Activated T-cell treated with anti-CD3 and anti-CD28 coated beads for 4 hours (primary cell): ENCODE measurements at regions not wholly inside any gene's neighbourhood (a gene's known extent, or its start where the extent isn't known, plus 50 kb on each side); places are given as distances from the start of the nearest gene placed in this dataset.

Source experiments
- DNase-seq: peaks from one replicate; pipeline ENCODE4 v3.0.0-alpha.2; 2020

DNA sequence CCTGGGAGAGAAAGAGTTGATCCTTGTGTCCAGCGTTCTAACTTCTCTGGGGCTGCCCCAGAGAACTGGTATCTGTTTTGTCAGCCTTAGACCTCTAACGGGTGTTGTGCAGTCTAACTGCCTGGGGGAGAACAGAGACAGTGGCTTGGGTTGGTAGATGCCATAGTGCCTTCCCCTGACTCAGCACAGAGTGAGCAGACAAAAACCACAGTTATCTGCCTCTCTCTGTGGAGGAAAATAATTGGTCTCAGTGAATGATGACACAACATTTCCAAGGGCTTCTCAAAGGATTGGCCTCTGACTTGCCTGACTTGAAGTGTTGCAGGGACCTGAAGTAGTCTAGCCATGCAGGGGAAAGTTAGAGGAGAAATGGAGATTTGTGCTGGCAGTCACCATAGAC, 226.2 kb upstream of the MAN1A1 start:
- DNase-seq, result no peak

DNA sequence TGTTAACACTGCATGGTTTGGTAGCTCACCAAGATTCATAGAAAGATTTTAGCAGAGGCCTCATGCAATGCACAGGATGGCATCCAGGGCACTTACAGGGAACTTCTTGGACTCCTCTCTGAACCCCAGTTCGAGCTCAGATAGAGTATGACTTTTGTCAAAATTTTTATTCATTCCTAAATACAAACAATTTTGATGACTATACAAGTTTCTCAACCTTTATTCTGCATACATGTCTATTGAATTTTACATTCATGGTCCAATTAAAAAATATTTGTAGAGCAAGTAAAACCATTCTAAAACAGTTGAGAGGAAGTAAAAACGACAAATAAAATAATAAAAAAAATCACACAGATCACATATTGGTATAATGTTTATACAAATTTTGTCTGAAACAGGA, 219.0 kb upstream of the MAN1A1 start:
- DNase-seq, result no peak

DNA sequence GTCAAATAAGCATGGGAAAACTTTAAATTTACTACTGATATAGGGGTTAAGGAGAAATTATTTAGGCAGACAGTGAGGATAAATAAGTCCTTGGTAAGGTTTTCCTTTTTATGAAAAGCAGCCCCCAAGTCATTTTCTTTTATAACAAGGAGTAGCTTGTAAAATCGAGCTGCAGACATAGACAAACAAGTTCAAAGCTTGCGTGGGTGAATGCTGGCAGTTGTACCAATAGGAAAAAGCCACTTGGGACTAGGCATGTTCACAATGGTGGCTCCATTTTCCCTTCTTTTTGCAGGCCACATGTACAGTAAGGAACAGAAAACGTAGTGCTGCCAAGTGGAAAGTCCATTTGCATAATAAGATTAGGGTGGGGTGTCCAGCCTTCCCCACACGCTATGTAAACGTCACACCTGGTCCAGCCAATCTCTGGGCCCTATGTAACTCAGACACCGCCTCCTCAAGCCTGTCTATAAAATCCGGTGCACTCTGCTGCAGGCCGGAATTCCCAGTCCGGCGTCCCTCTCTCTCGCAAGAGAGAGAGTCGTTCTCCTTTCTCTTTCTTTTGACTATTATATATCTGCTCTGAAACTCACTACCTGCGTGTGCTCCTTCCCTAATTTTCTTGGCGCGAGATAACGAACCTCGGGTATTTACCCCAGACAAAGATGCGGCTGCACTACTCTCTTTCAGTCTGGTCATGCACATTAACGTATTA, 217.1 kb upstream of the MAN1A1 start:
- DNase-seq, result no peak

DNA sequence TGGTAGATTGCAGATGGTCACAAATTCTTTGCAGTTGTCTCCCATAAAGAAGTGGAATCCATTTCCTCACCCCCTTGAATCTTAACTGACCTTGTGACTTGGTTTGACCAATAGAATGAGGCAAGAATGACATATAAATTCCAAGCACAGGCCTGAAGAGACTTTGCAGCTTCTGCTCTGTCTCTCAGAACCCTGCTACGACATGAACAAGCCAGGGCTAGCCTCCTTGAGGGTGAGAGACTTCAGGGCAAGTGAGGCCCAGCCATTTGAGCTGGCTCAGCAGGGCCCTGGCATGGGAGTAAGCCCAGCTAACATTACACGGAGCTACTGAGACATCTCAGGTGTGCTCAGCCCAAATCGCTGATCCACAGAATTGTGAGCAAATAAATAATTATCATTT, 216.3 kb upstream of the MAN1A1 start:
- DNase-seq, result no peak

DNA sequence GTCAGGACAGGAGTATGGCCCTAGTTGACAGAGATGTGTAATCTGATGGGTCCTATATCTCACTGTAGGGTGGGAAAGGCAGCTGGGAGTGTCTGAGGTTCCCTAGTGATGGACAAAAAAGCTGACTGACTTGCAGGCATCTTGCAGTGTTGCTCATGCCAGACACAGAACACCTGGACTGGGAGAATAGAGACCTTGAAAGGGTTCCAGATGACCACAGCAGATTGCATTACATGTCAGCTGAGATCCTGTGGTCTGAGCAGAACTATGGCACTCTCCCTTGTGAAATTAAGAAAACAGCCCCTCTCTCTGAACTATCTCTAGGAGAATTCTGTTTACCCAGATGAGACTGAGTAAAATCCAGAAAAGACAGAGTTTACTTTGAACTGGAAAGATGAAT, 212.6 kb upstream of the MAN1A1 start:
- DNase-seq, result no peak

DNA sequence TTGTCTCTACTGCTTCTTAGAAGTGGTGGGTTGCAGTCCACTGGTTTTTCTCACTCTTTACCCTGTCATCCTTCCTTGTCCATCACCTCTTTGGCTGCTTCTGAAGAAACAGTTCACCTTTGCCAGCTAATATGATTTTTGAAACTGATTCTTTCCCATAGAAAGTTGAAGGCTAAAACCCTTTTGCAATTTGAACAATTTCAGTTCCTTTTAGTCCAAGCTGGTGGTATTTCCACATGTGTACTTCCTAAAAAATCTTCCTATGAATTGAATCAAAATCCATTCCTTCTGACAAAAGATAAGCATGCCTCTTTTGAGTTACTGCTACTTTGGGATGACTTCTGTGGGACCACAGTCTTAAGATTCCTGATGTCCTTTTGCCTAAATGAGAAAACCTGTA, 210.0 kb upstream of the MAN1A1 start:
- DNase-seq, result no peak

DNA sequence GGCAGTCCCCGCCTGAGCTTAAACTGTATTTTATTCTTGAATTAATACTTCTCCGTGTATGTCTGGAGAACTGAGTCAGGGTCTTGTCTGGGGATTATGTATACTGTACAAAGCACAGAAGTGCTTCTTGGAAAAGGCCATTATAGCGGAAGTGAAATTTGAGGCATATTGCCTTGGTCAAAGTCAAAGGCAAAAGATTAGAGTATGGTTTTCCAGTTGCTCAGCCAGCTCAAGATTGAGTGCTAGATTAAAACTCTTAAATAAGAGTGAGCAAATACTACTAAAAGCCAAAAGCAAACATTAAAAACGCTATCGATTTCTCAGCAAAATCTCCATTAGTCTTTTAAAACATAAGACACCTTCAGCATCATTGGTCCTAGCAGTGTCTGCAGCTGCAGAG, 207.7 kb upstream of the MAN1A1 start:
- DNase-seq, result no peak

DNA sequence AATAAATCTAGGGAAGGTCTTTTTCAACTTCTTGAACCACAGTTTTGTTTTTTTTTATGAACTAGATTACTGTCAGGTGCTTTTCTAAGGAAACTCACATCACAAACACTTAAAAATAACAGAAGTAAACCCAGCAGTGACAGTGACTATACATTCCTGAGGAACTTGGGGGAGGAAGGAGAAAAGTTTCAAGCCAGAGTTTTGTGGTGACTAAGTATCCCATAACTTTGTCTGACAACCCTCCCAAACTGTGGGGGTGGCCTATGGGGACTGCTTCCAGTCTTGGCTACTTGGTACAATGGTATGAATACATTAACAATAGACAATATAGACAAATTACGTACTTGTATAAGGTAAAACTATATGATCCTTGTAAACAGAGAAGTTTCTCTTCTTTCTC, 202.5 kb upstream of the MAN1A1 start:
- no peak for DNase-seq

DNA sequence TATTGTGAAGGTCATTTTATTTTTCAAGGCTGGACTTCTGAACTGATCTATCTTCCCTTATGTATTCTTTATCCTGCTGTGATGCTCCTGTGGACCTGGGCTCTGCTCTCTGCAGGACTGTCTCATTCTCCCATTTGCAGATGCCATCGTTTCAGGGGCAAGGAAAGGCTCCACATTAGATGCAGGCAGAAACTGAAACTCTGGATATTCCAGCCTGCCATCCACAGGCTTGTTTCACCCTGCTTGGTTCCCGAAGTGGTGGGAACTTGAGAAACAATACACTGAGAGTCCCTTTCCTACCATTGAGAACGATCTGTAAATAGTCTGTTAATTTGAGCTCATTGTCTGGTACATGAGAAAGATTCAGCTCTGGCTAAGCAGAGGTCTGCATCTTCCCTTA, 197.5 kb upstream of the MAN1A1 start:
- DNase-seq, result no peak

DNA sequence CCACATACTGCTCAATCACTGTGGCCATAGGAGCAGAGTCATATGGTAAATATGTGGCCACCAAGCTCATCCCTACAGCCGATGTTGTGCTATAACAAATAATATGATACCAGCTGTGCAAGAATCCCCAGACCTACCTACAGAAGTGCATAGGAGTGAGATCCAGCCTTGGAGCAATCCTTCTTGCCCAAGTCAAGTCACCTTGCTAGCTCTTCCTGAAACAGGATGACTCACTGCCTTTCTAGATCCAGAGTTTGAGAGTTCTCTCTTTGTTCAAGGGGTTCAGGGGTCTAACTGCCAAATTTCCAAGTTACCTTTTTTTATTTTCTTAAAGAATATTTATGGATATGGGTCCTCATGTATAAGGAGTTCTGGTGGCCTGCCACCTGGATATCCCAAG, 195.7 kb upstream of the MAN1A1 start:
- no peak for DNase-seq

DNA sequence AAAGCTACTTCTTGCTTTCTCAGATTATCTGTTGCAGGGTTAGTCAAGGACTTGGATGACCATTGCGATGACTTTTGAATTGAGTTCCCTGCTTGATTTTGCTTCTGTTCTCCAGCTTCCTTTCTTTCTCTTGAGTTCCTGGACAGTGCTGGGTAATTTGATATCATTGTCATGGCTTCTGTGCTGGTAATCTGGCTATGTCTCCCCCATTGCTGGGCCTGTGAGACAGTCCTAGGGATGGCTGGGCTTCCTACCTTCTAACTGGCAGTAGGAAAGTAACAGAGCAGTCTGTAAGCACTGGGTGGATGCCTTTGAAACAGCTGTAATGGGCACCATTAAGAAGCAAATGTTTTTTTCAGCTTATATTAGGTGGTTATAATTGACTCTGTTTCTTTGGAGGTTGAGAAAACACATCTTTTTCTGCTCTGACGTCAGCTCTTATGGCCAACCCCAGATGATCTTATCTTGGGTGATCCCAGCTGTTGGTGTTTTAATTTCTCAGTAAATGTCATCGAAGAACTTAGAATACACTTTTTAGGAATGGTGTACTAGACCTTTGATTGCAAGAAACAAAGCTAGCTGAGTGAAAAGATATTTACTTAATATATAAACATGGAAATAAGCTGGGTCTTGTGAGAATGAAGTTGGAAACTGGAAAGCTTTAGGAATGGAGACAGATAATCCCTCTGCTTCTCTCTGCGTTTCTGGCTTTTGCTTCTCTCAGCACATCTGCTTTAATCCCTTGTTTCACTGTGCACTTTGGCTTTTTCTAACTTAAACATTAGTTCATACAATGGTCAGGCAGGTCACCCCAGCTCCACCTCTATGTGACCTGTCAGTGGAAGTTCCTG, 195.0 kb upstream of the MAN1A1 start:
- no peak for DNase-seq

DNA sequence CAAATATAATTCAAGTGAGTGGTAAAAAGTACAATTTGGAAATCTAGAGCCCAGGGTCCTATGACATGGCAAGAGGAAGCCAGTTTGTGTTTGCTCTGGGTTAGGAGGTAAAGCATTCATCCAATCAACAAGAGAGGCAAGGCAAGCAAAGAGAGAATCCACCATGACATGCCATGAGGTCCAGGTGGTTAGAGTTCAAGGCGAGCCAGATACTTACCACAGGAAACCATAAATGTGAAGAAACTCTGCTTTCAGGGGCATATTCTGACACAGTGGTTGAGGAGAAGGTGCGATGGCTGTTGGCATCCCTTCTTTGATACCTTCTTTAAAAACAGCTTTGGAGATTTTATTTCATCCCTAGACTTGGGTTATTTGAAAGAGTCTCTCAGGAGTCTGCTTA, 193.8 kb upstream of the MAN1A1 start:
- DNase-seq, result no peak

DNA sequence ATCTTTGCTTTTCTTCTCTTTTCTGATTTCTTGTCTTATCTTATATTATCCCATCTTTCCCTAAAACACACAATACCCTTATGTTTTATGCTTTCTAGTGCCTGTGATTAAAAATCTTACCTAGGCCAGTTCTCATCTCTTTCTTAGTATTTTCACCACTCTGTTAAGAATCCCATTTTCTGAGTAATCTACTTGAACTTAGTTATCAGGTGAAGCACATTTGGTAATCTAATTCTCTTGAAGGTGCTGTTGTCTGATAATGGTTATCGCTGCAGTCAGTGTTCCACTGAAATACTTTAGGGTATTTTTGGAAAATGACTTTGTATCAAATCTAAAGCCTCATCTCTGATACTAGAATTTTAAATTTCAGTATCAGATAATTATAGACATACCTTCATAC, 192.5 kb upstream of the MAN1A1 start:
- DNase-seq, result no peak

DNA sequence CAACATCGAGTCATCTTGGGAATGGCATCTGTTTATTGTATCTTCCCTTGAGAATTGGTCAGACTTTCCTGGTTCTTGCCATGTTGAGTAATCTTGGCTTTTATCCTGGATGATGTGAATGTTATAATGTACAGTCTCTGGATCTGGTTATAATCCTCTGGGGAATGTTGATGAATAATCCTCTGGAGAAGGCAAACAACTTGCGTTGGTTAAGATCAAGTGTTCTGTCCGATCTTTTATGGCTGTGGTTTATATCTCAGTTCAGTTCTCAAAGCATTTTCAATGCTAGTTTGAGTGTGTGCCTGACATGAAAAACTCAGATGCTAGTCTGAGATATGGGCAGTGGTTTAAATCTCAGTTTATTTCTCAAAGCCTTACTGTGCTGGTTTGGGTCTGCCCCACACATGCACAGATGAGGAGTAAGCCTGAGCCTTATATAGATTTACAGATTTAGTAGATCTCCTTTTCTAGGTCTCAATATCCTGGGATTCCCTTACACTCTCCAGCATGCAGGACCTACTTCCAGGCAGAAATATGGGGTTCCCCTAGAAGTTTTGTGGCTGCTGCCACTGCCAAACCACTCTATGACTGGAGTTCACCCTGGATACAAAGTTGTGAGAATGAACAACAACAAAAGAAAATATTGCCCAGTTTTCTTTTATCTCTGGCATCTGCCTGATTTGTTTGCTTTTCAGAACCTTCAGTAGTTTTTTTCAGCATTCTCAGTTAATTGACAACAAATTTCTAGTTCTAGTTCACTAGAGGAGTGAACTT, 191.8 kb upstream of the MAN1A1 start:
- no peak for DNase-seq

DNA sequence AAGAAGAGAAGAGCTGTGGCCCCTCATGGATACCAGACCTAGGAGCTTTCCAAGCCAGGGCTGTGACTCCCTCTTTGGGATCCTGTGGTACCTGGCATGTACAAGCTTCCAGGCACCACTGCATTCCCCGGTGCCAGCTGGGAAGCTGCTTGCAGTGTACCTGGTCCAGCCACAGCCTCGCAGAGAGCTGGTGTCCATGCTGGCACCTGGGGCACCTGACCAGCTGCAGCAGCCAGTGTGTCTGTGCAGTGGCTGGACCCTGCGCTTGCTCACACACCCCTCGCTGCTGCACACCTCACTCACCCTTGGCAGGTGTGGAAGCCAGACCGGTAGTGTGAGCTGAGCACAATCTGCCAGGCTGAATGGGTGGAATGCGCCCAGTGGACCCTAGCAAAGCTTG, 190.9 kb upstream of the MAN1A1 start:
- DNase-seq, result no peak

DNA sequence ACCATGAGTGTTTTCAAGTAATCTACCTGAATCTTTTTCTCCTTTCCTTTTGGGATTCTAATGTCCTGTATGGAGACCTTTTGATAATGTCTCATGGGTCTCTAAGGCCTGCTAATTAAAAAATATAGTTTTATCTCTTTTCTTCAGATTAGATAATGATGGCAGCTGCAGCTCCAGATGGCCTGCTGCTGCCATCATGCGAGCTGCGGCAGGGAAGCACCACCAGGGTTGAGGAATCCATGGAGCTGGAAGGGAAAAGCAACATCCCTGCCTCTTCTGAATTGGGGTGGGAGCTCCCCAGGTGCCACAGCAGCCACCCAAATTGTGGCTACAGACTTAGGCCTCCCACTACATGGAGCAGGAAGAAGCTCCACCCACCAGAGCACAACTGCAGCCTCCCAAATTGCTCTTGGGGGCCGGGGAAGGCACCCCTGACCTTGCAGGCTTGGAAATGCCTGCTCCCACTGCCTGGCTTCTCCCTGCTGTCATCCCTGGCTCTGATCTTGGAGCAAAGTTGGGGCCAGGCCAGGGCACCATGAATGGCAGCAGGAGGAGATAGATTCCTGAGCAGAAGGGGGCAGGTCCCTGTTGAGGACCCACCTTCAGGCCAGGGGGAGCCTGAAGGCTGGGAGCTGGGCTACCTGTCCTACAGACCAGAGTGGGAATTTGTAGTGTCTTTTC, 189.6 kb upstream of the MAN1A1 start:
- DNase-seq, result no peak

DNA sequence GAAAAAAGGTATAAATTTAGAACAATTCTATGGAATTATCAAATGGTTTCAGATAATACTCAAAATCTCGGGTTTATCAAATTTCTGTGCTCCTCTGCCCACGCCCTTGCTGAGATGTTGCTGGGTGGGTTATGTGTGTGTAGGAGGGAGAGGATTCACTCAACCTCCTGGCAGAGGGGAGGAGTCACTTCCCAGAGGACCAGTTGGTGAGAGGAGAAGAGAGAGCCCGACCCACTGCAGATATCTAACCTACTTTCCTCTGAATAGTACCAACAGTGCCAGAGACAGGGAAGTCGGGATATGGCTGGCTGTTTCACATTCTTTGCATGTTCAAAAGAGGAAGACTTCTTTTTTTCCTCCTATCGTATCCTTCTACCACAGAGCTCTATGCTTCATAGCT, 187.1 kb upstream of the MAN1A1 start:
- no peak for DNase-seq

DNA sequence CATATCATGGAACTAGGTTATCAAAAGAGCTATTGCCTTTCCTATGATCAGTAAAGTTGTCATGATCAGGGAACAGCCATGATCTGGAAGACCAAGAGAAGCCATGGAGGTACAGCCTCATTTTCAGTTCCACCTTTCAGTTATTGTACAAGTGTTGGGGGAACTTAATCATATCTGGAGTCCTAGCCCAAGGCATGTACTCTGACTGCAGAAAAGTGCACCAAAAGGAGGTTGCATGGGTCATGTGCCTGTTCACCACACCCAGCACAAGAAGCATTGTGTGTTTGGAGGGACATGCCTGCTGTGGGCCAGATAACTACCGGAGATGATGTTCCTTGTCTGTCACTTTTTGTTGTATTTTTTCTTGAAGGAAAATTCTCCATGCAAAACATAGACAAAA, 185.8 kb upstream of the MAN1A1 start:
- DNase-seq, result no peak

DNA sequence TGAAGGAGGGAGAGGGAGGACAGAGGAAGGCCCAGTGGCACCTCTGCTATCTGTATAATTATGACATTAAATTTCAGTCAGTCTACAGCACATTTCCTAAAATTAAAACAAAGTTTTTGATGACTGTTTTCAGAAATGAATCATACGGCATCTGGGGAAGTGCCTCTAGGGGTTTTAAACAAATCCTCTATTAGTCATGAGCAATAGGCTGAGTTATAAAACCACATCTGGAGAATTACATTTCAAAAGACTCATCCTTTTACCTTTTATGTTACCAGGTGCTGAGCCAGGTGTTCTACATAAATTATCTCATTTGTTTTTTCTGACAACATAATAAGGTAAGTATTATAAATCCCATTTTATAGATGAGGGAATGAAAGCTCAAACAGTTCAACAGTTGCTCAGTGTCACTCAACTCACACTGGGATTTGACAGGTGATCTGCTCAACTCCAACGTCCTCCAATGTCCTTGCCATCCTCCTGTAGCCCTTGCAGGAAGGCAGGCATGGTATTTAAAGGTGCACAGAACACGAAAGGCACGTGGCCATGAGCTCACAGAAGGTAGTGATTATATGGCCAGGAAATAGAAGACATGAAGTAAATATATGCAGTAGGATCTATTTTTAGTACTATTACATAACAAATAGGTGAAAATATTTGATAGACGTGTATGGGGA, 184.2 kb upstream of the MAN1A1 start:
- DNase-seq, result no peak

DNA sequence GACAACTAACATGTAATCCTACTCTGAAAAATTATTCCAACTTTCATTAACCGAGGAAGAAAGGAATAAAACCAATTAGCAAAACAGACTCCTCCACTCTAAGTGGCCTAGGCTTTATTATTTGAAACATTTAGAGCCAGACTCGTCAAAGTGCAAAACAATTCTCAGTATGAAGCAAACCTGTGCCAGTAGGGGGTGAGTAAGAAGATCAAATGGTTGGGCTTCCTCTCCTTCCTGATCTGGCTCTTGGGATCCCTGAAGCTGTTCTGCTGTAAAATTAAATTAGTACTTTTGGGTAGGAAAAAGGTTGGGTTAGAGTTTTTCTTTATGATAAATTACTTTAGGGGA, 177.6 kb upstream of the MAN1A1 start:
- DNase-seq, result no peak

DNA sequence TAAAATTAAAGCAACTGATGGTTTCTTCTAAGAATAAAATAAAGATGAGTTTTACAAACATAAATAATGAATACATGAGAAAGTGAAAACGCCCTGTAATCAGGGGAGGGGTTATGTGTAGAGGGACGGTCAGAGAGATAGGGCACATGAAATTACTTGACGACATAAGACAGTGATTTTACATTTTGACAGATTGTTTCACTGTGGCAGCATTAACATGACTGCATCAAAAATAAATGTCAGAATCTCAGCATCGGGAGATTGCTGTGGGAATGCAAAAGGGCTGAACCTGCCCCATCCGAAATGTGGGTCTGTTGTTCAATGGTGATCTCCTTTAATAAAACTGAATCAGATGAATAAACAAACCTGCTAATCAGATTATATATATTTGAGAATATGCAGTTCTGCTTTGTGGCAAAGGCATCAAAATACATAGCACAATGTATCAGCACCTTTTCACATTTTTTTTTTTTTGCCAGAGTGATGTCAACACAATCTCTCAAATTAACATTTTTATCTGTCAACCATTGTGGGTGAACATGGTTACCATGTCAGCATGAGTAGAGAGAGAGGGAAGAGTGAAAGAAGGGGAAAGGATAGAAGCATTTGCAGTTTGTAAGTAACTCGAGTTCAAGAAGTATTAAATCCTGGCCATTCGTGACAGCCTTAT, 177.1 kb upstream of the MAN1A1 start:
- DNase-seq, result no peak

DNA sequence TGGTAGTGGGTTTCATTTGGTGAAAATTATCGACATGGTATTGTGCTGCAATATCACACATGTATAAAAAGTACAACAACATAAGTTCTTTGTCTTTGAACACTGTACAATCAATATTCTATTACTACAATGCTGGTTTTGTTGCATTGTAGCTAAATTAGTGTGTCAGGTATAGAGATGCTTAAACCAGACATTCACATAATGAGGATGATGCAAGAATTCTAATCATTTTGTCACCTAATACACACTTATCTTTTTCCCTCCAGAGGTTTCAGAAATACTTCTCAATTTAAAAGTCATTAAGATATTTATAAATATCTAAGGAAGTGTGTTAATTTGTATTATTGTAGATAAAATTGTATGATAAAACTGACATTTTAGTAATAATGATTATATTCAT, 174.8 kb upstream of the MAN1A1 start:
- no peak for DNase-seq
